Fibroblast of pulmonary artery (primary cell): ENCODE measurements at regions not wholly inside any gene's neighbourhood (a gene's known extent, or its start where the extent isn't known, plus 50 kb on each side); places are given as distances from the start of the nearest gene placed in this dataset.

ENCODE experiments used
- DNase-seq: peaks from one replicate; pipeline ENCODE4 v3.0.0-alpha.2; 2010; ENCODE audit warnings: low read depth
- H3K4me3 ChIP-seq: replicated peaks from 2 replicates; pipeline ENCODE4 v1.5.1; 2011; ENCODE audit warnings: low read depth, mild to moderate bottlenecking, control low read depth, low read length, moderate library complexity
- TF ChIP-seq, protein P1 (sequence below): IDR thresholded peaks from 2 replicates; pipeline ENCODE4 v1.5.1; 2011; ENCODE audit warnings: mild to moderate bottlenecking, control low read depth, low read length, inconsistent platforms; ENCODE audit errors: missing control alignments

GRCh38 chr6:14724549-14724948 is 521.3 kb upstream of the JARID2 start:
- TF ChIP-seq, protein P1, sequence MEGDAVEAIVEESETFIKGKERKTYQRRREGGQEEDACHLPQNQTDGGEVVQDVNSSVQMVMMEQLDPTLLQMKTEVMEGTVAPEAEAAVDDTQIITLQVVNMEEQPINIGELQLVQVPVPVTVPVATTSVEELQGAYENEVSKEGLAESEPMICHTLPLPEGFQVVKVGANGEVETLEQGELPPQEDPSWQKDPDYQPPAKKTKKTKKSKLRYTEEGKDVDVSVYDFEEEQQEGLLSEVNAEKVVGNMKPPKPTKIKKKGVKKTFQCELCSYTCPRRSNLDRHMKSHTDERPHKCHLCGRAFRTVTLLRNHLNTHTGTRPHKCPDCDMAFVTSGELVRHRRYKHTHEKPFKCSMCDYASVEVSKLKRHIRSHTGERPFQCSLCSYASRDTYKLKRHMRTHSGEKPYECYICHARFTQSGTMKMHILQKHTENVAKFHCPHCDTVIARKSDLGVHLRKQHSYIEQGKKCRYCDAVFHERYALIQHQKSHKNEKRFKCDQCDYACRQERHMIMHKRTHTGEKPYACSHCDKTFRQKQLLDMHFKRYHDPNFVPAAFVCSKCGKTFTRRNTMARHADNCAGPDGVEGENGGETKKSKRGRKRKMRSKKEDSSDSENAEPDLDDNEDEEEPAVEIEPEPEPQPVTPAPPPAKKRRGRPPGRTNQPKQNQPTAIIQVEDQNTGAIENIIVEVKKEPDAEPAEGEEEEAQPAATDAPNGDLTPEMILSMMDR = no peak
- no peak overlapping the region for H3K4me3 ChIP-seq

GRCh38 chr6:14726816-14727493 is 518.9 kb upstream of the JARID2 start:
- TF ChIP-seq, protein P1 = no peak
- no peak for DNase-seq
- no peak overlapping the region for H3K4me3 ChIP-seq

More at GRCh38 chr6:14724549-14724948, 521.3 kb upstream of the JARID2 start:
- no peak for DNase-seq

GRCh38 chr6:14727494-14728395 is 518.1 kb upstream of the JARID2 start:
- no peak for DNase-seq
- no peak overlapping the region for H3K4me3 ChIP-seq
- TF ChIP-seq, protein P1 = no peak

DNA sequence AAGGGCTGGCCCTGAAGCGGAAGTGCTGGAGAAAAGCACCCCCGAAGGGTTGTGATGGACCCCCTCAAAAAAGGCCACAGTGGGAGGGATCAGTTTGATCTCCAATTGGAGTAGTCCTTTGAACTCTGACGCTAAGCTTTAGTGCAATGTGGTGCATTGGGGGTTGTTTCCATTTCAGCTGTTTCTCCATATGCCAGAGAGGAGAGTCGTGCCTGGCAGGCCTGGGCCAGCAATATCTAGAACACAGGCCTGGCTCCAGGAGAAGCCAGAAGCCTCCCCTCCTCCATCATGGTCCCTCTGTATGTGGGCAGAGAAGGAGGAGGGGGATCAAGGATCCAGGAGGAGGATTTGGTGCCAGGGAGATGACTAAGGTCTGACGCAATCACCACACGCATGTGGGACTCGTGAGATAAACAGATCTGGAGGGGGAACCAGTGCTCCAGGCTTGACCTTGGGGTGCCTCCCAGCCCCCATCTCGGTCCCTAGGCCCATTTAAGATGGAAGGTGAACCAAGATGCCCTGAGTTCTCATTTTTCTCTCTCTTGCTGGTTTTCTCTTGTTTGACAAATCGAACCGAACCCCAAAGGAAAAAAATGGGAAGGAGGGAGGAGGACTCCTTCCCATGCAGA is 517.4 kb upstream of the JARID2 start:
- no peak overlapping the region for H3K4me3 ChIP-seq
- peak; percentile 77 for DNase-seq
- TF ChIP-seq, protein P1 = no peak

GRCh38 chr6:14729129-14729871 is 516.6 kb upstream of the JARID2 start:
- no peak overlapping the region for H3K4me3 ChIP-seq
- no peak for DNase-seq
- TF ChIP-seq, protein P1 = no peak

DNA sequence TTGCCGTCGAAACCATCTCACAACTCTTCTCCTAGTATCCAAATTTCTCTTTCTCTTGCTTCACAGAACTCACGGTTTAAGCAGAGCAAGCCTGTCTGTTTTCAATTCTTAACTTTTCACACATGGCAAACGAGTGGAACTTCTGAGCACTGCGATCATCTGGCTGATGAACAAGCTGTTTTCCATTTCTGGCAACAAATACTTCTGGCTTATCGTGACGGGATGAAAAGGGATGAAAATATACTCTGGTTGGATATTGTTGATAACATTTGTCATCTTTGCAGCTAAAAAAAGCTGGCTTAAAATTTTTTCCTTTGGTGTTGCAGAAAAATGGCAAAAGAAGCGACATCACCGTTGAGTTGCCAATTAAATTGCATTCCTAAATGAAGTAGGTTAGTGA is 515.2 kb upstream of the JARID2 start:
- DNase-seq = no peak
- H3K4me3 ChIP-seq = no peak overlapping the region
- TF ChIP-seq, protein P1 = no peak
